HG03378 (cell line): ENCODE measurements at regions not wholly inside any gene's neighbourhood (a gene's known extent, or its start where the extent isn't known, plus 50 kb on each side); places are given as distances from the start of the nearest gene placed in this dataset.

Experiments
- ATAC-seq: cut with Tn5 transposase; IDR thresholded peaks from one replicate; pipeline ENCODE4 v1.9.1; 2021; ENCODE audit warnings: mild to moderate bottlenecking, moderate library complexity; ENCODE audit not compliant: unreplicated experiment

GRCh38 chr11:45556851-45557707, 108.3 kb downstream of the CHST1 start:
- no peak for ATAC-seq

DNA sequence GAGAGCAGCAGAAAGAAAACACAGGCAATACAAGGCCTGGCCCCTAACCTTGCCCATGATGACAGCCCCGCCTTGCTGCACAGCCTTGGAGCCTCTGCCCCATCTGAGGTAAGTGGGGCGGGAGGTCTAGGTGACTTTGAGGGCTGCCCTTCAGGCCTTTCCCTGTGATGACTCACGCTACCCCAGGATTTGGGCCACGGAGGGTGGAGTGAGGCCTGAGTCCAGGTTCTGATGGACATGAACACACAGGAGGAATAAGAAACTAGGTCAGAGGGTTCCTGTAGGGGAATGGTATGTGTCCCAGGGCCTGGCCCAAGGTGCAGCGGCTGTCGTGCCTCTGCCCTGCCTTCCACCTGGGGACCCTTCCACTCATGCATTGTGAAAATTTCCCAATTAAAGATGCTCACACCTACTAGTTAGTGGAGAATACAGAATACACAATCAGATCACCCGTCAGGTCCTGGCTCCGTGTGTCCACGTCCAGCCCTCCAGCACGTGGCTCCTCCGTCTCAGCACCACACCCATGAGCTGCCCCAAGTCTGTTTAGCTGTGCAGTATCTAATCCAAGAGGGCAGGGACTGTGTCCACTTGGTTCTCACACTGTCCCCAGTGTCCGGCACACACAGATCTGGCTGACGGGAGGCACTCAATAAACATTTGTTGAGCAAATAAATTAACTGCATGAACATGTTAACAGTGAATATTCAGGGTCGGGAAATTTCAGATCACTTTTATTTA, 111.0 kb downstream of the CHST1 start:
- no peak for ATAC-seq

GRCh38 chr11:45553383-45553936, 112.0 kb downstream of the CHST1 start:
- ATAC-seq, result no peak

DNA sequence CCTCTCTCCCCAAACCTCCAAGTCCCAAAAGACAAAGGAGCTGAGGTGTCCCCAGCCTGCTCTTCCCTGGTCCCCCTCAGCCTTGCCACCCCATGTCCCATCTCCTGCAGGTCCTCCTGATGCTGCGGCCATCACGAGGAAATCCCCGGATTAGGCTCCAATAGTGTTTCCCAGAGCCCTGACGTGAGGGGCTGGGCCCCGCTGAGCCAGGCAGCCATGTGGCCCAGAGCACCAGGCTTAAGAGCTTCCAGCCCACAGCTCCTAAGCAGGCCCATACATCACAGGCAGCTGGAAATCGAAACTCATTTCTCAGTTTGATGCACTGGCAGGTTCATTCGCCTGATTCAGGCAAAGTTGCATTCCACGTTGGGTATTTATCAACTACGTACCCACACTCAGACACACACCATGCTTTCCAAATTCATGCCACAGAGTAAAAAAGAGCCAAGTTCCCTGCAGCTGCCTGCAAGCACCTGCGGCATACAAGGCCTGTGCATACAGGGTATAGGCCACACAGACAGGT, 114.2 kb downstream of the CHST1 start:
- no peak for ATAC-seq

GRCh38 chr11:45549257-45549656, 116.2 kb downstream of the CHST1 start:
- ATAC-seq, result no peak

GRCh38 chr11:45546366-45546765, 119.1 kb downstream of the CHST1 start:
- no peak for ATAC-seq

DNA sequence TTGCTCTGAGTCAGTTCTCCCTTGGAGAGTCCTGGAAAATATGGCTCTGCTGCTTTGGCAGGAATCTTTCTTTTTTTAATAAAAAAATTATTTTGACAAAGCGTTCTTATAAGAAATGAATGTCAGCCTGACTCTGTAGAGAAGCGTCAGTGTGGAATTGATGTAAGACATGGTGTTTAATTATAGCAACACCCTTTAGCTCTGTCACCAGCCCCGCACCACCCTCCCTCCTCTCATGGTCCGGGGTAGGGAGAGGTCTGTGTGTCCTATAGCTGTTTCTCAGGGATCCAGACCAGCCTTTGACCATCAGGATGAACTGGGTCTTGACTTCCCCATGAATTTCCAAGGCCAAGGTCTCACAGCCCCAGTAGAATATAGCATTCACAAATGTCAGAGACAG, 120.6 kb downstream of the CHST1 start:
- no peak for ATAC-seq

- ATAC-seq, result no peak
Measured at GRCh38 chr11:45543808-45544422, 121.5 kb downstream of the CHST1 start.

DNA sequence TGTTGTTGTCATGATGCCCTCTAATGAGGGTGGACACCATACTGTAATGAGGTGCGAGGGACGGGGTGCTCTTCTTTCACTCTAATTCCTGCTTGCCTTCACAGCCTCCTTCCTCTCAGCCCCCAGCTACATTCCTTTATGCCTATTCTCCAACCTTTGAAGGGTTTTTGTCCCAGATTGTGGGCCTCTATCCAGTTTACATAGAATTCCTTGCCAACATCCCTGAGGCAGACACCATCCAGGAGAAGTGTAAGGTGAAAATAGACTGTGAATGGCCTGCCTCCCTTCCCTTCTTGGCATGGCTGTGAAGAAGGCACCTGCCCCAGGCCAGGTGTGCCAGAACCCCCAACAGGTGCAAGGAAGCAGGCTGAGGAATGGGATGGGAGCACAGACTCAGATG, 122.3 kb downstream of the CHST1 start:
- ATAC-seq, result no peak

- no peak for ATAC-seq
Measured at GRCh38 chr11:45541693-45542434, 123.6 kb downstream of the CHST1 start.

- no peak for ATAC-seq
Measured at GRCh38 chr11:45538939-45539338, 126.5 kb downstream of the CHST1 start.

DNA sequence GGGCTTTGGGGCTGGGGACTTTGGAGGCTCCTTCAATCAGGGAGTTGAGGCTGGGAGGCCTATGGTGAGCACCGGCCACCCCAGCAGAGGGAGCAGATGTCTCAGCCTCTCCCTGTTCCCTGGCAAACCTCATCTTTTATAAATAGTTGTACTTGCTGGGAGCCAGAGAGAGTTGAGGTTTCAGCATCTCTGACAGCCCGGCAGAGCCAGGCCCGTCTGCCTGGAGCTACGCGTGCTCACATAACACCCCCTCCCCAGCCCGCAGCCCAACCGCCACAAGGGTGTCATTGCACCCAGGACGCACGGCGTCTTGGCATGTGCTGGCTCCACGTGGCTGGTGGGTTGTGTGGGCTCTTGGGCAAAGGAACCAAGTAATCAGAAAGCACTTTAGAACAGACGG, 127.1 kb downstream of the CHST1 start:
- ATAC-seq, result no peak

GRCh38 chr11:45537614-45538013, 127.8 kb downstream of the CHST1 start:
- no peak for ATAC-seq

GRCh38 chr11:45535033-45535432, 130.4 kb downstream of the CHST1 start:
- no peak for ATAC-seq

- ATAC-seq, result no peak
Measured at GRCh38 chr11:45534132-45534531, 131.3 kb downstream of the CHST1 start.

DNA sequence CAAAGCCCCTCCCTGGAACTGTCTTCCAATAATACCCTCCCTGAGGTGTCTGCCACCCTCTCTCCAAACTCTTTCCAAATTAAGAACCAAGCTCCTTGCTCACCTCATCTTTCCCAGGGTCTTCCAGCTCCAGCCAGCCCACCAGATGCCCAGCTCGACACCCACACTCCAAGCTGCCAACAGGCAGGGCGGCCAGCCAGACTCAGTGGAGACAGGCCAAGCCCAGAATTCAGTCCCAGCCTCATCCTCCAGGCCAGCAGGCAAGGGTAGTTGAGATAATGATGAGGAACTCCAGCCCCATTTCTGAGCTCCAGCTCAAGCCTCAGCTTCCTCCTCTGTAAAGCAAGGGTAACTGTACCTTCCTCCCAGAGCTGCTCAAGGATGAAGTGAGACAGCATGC, 132.9 kb downstream of the CHST1 start:
- ATAC-seq, result no peak

DNA sequence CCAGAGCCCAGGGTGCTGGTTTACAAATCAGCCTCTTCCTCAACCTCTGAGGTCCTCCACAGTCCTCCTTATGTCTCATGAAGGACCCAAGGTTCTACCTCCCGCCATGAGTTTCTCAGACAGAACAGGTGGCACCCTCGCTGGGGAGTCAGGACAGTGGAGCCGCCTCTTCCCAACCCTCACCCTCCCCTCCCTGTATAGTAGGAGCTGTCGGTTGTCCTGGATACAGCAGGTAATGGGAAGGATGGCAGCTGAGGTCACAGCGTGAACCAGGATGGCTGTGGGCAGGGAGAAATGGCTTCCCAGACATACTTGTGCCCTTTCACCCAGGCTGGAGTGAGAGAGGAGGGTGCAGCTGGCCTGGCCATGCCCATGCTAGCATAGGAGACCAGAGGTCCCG, 134.6 kb downstream of the CHST1 start:
- no peak for ATAC-seq

GRCh38 chr11:45530111-45530510, 135.3 kb downstream of the CHST1 start:
- ATAC-seq, result no peak

- ATAC-seq, result no peak
Measured at GRCh38 chr11:45528435-45528834, 137.0 kb downstream of the CHST1 start.

DNA sequence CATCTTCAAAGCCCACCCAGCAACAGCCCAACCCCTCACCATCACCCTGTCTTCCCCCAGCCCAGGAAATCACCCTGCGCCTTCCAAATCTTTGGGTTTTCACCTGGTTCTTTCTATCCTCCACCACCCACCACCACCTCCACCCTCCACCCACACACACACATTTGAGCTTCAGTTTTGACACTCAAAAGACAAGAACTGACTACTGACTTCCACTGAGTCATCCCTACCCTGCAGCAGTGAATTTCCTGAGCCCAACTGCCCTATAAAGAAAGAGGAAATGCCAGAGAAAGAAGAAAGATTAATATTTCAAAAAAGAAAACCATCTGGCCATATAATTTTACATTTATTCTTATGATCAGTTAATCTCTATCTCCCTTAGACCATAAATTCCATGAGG, 137.5 kb downstream of the CHST1 start:
- no peak for ATAC-seq

DNA sequence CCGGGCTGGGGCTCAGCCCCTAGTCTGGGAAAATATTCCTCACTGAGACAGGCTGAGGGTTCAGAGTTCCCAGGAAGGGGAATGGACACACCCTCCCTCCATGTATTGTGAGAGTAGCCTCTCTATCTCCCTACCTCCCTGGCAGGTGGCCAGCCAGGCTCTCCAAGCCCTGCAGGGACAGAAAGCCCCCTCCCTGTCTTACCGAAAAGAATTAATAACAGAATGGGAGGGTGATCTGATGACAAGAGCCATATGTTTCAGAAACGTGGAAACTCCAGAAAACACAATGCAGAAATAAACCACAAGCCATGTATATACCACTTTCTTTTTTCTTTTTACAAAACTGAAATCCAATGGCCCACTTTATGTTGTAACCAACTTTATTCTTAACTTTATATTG, 140.0 kb downstream of the CHST1 start:
- no peak for ATAC-seq
